ES-I3 (cell line): ENCODE measurements at regions not wholly inside any gene's neighbourhood (a gene's known extent, or its start where the extent isn't known, plus 50 kb on each side); places are given as distances from the start of the nearest gene placed in this dataset.

ENCODE experiments used
- H3K36me3 ChIP-seq: 2 replicates; pipeline ENCODE4 v1.6.1; 2013; ENCODE audit warnings: mild to moderate bottlenecking, low read length, control low read depth, moderate library complexity; ENCODE audit not compliant: insufficient read depth
- H3K4me1 ChIP-seq: 2 replicates; pipeline ENCODE4 v1.6.1; 2013; ENCODE audit warnings: mild to moderate bottlenecking, control low read depth, low read length; ENCODE audit not compliant: insufficient read depth
- H3K9ac ChIP-seq: 2 replicates; pipeline ENCODE4 v1.6.1; 2013; ENCODE audit warnings: low read depth, mild to moderate bottlenecking, low read length, moderate library complexity
- H3K9me3 ChIP-seq: 2 replicates; pipeline ENCODE4 v1.6.1; 2013; ENCODE audit warnings: mild to moderate bottlenecking, low read length, moderate library complexity; ENCODE audit not compliant: control insufficient read depth, insufficient read depth

- Histone ChIP-seq H3K9ac (no peak overlapping the region), H3K4me1 (no peaks in the 10 kb centered on the region), H3K9me3 (peaks cover 7% of the 10 kb centered on the region), H3K36me3 (no peaks in the 10 kb centered on the region)
Measured at GRCh38 chr14:104333646-104334423, 195.4 kb downstream of the KIF26A start.

GRCh38 chr14:104334424-104335161, 196.2 kb downstream of the KIF26A start:
- no peak overlapping the region for H3K9ac ChIP-seq
- no peaks in the 10 kb centered on the region for H3K4me1 ChIP-seq
- no peaks in the 10 kb centered on the region for H3K36me3 ChIP-seq
- peaks cover 7% of the 10 kb centered on the region for H3K9me3 ChIP-seq

GRCh38 chr14:104335176-104335575, 196.8 kb downstream of the KIF26A start:
- peaks cover 5% of the 10 kb centered on the region for H3K9me3 ChIP-seq
- no peaks in the 10 kb centered on the region for H3K4me1 ChIP-seq
- H3K9ac ChIP-seq, result no peak overlapping the region
- no peaks in the 10 kb centered on the region for H3K36me3 ChIP-seq

- H3K9ac ChIP-seq, result no peak overlapping the region
- H3K36me3 ChIP-seq, result no peaks in the 10 kb centered on the region
- H3K9me3 ChIP-seq, result peaks cover 4% of the 10 kb centered on the region; the same call in 1 of the 2 replicates
- H3K4me1 ChIP-seq, result no peaks in the 10 kb centered on the region
Measured at GRCh38 chr14:104335611-104336010, 197.2 kb downstream of the KIF26A start.

GRCh38 chr14:104337351-104337750, 199.0 kb downstream of the KIF26A start:
- H3K9me3 ChIP-seq, result peaks cover 9% of the 10 kb centered on the region
- no peak overlapping the region for H3K9ac ChIP-seq
- H3K4me1 ChIP-seq, result peaks cover 2% of the 10 kb centered on the region; the same call in 1 of the 2 replicates
- H3K36me3 ChIP-seq, result no peaks in the 10 kb centered on the region

- H3K9ac ChIP-seq, result no peak overlapping the region
- H3K4me1 ChIP-seq, result peaks cover 5% of the 10 kb centered on the region; the same call in 1 of the 2 replicates
- peaks cover 9% of the 10 kb centered on the region for H3K9me3 ChIP-seq
- H3K36me3 ChIP-seq, result no peaks in the 10 kb centered on the region
Measured at GRCh38 chr14:104339361-104339760, 201.0 kb downstream of the KIF26A start.

GRCh38 chr14:104339829-104340228, 201.4 kb downstream of the KIF26A start:
- Histone ChIP-seq H3K9ac (no peak overlapping the region), H3K4me1 (peaks cover 5% of the 10 kb centered on the region; the same call in 1 of the 2 replicates), H3K36me3 (no peaks in the 10 kb centered on the region), H3K9me3 (peaks cover 9% of the 10 kb centered on the region)

GRCh38 chr14:104341532-104342434, 203.4 kb downstream of the KIF26A start:
- Histone ChIP-seq H3K9me3 (peaks cover 9% of the 10 kb centered on the region), H3K9ac (peak overlapping the region; percentile 45; the same call in 1 of the 2 replicates), H3K36me3 (no peaks in the 10 kb centered on the region), H3K4me1 (peaks cover 5% of the 10 kb centered on the region; the same call in 1 of the 2 replicates)

- H3K9me3 ChIP-seq, result peaks cover 9% of the 10 kb centered on the region
- H3K9ac ChIP-seq, result no peak overlapping the region
- peaks cover 5% of the 10 kb centered on the region; the same call in 1 of the 2 replicates for H3K4me1 ChIP-seq
- H3K36me3 ChIP-seq, result no peaks in the 10 kb centered on the region
Measured at GRCh38 chr14:104342435-104343293, 204.3 kb downstream of the KIF26A start.

- H3K4me1 ChIP-seq, result peaks cover 5% of the 10 kb centered on the region; the same call in 1 of the 2 replicates
- no peaks in the 10 kb centered on the region for H3K36me3 ChIP-seq
- peaks cover 9% of the 10 kb centered on the region for H3K9me3 ChIP-seq
- no peak overlapping the region for H3K9ac ChIP-seq
Measured at GRCh38 chr14:104343294-104343625, 204.9 kb downstream of the KIF26A start.

- H3K36me3 ChIP-seq, result no peaks in the 10 kb centered on the region
- peaks cover 5% of the 10 kb centered on the region; the same call in 1 of the 2 replicates for H3K4me1 ChIP-seq
- H3K9me3 ChIP-seq, result peaks cover 5% of the 10 kb centered on the region
- no peak overlapping the region for H3K9ac ChIP-seq
Measured at GRCh38 chr14:104343690-104344640, 205.6 kb downstream of the KIF26A start.

- Histone ChIP-seq H3K36me3 (no peaks in the 10 kb centered on the region), H3K9me3 (peaks cover 5% of the 10 kb centered on the region), H3K4me1 (peaks cover 5% of the 10 kb centered on the region; the same call in 1 of the 2 replicates), H3K9ac (no peak overlapping the region)
Measured at GRCh38 chr14:104344818-104345620, 206.6 kb downstream of the KIF26A start.
